ENCODE measurements at regions not wholly inside any gene's neighbourhood (a gene's known extent, or its start where the extent isn't known, plus 50 kb on each side); places are given as distances from the start of the nearest gene placed in this dataset.

DNA sequence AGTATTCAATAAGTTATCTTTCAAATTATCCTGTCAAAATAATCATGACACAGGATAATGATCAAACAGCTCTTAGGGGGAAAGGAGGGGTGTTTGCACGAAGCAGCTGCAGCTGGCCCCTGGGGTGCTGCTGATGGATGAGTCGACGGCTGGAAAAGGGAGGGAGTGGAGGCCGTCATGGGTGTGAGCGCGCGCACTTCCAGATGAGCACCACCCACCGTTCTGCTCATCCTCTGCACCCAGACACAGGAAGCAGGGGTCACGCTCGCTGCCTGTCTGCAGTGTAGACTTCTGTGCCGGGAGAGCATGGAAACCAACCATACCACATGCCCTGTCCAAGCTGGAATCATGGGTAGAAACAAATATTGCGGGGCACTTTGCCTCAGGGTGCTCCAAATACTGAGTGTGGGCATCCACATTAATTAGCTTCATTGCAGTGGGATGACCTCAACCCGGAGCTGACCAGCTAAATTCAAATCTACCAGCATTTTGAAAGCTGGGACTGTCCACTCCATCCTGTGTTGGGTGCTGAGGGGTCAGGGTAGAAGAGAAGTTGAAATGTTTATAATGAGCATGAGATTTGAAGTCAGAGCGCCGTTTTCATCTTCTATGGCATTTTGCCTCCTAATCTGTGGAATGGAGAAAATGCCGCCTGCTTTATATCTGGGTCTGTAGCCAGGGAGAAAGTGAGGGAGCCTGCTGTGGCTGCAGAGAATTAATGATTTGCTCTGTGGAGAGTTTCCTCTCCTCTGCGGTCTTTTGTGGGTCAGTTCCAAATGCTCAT, 802.4 kb downstream of the TBC1D22A start:
- TF ChIP-seq, protein P1, sequence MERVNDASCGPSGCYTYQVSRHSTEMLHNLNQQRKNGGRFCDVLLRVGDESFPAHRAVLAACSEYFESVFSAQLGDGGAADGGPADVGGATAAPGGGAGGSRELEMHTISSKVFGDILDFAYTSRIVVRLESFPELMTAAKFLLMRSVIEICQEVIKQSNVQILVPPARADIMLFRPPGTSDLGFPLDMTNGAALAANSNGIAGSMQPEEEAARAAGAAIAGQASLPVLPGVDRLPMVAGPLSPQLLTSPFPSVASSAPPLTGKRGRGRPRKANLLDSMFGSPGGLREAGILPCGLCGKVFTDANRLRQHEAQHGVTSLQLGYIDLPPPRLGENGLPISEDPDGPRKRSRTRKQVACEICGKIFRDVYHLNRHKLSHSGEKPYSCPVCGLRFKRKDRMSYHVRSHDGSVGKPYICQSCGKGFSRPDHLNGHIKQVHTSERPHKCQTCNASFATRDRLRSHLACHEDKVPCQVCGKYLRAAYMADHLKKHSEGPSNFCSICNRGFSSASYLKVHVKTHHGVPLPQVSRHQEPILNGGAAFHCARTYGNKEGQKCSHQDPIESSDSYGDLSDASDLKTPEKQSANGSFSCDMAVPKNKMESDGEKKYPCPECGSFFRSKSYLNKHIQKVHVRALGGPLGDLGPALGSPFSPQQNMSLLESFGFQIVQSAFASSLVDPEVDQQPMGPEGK (CRISPR knock-in tag; IDR thresholded peaks at IDR 0.05), result no peak
- no peak for TF ChIP-seq RFX3 (CRISPR knock-in tag; IDR thresholded peaks at IDR 0.05)
- no peak for TF ChIP-seq SP1 (IDR thresholded peaks at IDR 0.05)
- no peak for TF ChIP-seq SP1 (CRISPR knock-in tag; IDR thresholded peaks at IDR 0.05)
- TF ChIP-seq ZNF589 (CRISPR knock-in tag; conservative IDR thresholded peaks at IDR 0.05), result no peak
- TF ChIP-seq, protein P2, sequence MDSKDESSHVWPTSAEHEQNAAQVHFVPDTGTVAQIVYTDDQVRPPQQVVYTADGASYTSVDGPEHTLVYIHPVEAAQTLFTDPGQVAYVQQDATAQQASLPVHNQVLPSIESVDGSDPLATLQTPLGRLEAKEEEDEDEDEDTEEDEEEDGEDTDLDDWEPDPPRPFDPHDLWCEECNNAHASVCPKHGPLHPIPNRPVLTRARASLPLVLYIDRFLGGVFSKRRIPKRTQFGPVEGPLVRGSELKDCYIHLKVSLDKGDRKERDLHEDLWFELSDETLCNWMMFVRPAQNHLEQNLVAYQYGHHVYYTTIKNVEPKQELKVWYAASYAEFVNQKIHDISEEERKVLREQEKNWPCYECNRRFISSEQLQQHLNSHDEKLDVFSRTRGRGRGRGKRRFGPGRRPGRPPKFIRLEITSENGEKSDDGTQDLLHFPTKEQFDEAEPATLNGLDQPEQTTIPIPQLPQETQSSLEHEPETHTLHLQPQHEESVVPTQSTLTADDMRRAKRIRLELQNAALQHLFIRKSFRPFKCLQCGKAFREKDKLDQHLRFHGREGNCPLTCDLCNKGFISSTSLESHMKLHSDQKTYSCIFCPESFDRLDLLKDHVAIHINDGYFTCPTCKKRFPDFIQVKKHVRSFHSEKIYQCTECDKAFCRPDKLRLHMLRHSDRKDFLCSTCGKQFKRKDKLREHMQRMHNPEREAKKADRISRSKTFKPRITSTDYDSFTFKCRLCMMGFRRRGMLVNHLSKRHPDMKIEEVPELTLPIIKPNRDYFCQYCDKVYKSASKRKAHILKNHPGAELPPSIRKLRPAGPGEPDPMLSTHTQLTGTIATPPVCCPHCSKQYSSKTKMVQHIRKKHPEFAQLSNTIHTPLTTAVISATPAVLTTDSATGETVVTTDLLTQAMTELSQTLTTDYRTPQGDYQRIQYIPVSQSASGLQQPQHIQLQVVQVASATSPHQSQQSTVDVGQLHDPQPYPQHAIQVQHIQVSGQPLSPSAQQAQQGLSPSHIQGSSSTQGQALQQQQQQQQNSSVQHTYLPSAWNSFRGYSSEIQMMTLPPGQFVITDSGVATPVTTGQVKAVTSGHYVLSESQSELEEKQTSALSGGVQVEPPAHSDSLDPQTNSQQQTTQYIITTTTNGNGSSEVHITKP (CRISPR knock-in tag; IDR thresholded peaks at IDR 0.05; ENCODE audit: low read depth), result no peak
- TF ChIP-seq, protein P3, sequence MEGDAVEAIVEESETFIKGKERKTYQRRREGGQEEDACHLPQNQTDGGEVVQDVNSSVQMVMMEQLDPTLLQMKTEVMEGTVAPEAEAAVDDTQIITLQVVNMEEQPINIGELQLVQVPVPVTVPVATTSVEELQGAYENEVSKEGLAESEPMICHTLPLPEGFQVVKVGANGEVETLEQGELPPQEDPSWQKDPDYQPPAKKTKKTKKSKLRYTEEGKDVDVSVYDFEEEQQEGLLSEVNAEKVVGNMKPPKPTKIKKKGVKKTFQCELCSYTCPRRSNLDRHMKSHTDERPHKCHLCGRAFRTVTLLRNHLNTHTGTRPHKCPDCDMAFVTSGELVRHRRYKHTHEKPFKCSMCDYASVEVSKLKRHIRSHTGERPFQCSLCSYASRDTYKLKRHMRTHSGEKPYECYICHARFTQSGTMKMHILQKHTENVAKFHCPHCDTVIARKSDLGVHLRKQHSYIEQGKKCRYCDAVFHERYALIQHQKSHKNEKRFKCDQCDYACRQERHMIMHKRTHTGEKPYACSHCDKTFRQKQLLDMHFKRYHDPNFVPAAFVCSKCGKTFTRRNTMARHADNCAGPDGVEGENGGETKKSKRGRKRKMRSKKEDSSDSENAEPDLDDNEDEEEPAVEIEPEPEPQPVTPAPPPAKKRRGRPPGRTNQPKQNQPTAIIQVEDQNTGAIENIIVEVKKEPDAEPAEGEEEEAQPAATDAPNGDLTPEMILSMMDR (CRISPR knock-in tag; IDR thresholded peaks at IDR 0.05), result no peak
- no peak for TF ChIP-seq ZNF3 (CRISPR knock-in tag; IDR thresholded peaks at IDR 0.05)
- no peak for TF ChIP-seq CEBPB (IDR thresholded peaks at IDR 0.05; ENCODE audit: borderline replicate concordance, low read depth, low read length)
- TF ChIP-seq, protein P4, sequence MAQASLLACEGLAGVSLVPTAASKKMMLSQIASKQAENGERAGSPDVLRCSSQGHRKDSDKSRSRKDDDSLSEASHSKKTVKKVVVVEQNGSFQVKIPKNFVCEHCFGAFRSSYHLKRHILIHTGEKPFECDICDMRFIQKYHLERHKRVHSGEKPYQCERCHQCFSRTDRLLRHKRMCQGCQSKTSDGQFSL (CRISPR knock-in tag; IDR thresholded peaks at IDR 0.05), result no peak
- TF ChIP-seq, protein P5, sequence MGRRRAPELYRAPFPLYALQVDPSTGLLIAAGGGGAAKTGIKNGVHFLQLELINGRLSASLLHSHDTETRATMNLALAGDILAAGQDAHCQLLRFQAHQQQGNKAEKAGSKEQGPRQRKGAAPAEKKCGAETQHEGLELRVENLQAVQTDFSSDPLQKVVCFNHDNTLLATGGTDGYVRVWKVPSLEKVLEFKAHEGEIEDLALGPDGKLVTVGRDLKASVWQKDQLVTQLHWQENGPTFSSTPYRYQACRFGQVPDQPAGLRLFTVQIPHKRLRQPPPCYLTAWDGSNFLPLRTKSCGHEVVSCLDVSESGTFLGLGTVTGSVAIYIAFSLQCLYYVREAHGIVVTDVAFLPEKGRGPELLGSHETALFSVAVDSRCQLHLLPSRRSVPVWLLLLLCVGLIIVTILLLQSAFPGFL (CRISPR knock-in tag; IDR thresholded peaks at IDR 0.05), result no peak
- no peak for TF ChIP-seq ZNF674 (CRISPR knock-in tag; IDR thresholded peaks at IDR 0.05; ENCODE audit: low read depth)
- TF ChIP-seq, protein P6, sequence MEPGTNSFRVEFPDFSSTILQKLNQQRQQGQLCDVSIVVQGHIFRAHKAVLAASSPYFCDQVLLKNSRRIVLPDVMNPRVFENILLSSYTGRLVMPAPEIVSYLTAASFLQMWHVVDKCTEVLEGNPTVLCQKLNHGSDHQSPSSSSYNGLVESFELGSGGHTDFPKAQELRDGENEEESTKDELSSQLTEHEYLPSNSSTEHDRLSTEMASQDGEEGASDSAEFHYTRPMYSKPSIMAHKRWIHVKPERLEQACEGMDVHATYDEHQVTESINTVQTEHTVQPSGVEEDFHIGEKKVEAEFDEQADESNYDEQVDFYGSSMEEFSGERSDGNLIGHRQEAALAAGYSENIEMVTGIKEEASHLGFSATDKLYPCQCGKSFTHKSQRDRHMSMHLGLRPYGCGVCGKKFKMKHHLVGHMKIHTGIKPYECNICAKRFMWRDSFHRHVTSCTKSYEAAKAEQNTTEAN (CRISPR knock-in tag; conservative IDR thresholded peaks at IDR 0.05), result no peak
- no peak for TF ChIP-seq SP2 (CRISPR knock-in tag; IDR thresholded peaks at IDR 0.05)

Measured in HepG2 (cell line).